ENCODE measurements at regions not wholly inside any gene's neighbourhood (a gene's known extent, or its start where the extent isn't known, plus 50 kb on each side); places are given as distances from the start of the nearest gene placed in this dataset.

DNA sequence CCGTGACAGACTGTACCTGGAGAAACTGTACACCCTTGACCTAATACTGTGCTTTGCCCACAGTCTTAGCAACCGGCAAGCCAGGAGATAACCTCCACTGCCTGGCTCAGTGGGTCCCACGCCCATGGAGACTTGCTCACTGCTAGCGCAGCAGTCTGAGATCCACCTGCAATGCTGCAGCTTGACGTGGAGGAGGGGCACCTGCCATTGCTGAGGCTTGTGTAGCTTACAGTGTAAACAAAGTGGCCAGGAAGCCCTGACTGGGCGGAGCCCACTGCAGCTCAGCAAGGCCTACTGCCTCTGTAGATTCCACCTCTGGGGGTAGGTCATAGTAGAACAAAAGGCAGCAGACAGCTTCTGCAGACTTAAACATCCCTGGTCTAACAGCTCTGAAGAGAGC, 189.3 kb downstream of the EDEM1 start (continued):
- TF ChIP-seq, protein P1, sequence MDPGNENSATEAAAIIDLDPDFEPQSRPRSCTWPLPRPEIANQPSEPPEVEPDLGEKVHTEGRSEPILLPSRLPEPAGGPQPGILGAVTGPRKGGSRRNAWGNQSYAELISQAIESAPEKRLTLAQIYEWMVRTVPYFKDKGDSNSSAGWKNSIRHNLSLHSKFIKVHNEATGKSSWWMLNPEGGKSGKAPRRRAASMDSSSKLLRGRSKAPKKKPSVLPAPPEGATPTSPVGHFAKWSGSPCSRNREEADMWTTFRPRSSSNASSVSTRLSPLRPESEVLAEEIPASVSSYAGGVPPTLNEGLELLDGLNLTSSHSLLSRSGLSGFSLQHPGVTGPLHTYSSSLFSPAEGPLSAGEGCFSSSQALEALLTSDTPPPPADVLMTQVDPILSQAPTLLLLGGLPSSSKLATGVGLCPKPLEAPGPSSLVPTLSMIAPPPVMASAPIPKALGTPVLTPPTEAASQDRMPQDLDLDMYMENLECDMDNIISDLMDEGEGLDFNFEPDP (CRISPR knock-in tag; conservative IDR thresholded peaks at IDR 0.05) = no peak
- TF ChIP-seq TBX3 (IDR thresholded peaks at IDR 0.05; ENCODE audit: borderline replicate concordance) (no peak), SALL1 (CRISPR knock-in tag; IDR thresholded peaks at IDR 0.05) (peak; percentile 61), SOX13 (IDR thresholded peaks at IDR 0.05) (no peak), SOX13 (CRISPR knock-in tag; conservative IDR thresholded peaks at IDR 0.05 in 1 of 2, IDR thresholded peaks at IDR 0.05 in 1 of 2) (peak in 1 of 2 experiments; percentile 51; a peak in 1 of 4 replicates), RELA (CRISPR knock-in tag; IDR thresholded peaks at IDR 0.05) (no peak), NR2F2 (IDR thresholded peaks at IDR 0.05; ENCODE audit: borderline replicate concordance, low read depth) (no peak), MIER3 (CRISPR knock-in tag; IDR thresholded peaks at IDR 0.05; ENCODE audit: borderline replicate concordance) (0 out of 2 replicates have a peak, but pooled peaks have one; percentile 34), ZNF883 (CRISPR knock-in tag; IDR thresholded peaks at IDR 0.05; ENCODE audit: not compliant biosample characterization) (no peak), ADNP (CRISPR knock-in tag; IDR thresholded peaks at IDR 0.05) (no peak), RAD51 (IDR thresholded peaks at IDR 0.05; ENCODE audit: borderline replicate concordance) (no peak), ZNF264 (CRISPR knock-in tag; IDR thresholded peaks at IDR 0.05) (no peak)
- TF ChIP-seq, protein P2, sequence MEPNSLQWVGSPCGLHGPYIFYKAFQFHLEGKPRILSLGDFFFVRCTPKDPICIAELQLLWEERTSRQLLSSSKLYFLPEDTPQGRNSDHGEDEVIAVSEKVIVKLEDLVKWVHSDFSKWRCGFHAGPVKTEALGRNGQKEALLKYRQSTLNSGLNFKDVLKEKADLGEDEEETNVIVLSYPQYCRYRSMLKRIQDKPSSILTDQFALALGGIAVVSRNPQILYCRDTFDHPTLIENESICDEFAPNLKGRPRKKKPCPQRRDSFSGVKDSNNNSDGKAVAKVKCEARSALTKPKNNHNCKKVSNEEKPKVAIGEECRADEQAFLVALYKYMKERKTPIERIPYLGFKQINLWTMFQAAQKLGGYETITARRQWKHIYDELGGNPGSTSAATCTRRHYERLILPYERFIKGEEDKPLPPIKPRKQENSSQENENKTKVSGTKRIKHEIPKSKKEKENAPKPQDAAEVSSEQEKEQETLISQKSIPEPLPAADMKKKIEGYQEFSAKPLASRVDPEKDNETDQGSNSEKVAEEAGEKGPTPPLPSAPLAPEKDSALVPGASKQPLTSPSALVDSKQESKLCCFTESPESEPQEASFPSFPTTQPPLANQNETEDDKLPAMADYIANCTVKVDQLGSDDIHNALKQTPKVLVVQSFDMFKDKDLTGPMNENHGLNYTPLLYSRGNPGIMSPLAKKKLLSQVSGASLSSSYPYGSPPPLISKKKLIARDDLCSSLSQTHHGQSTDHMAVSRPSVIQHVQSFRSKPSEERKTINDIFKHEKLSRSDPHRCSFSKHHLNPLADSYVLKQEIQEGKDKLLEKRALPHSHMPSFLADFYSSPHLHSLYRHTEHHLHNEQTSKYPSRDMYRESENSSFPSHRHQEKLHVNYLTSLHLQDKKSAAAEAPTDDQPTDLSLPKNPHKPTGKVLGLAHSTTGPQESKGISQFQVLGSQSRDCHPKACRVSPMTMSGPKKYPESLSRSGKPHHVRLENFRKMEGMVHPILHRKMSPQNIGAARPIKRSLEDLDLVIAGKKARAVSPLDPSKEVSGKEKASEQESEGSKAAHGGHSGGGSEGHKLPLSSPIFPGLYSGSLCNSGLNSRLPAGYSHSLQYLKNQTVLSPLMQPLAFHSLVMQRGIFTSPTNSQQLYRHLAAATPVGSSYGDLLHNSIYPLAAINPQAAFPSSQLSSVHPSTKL (CRISPR knock-in tag; IDR thresholded peaks at IDR 0.05) = peak; percentile 69
- TF ChIP-seq, protein P3, sequence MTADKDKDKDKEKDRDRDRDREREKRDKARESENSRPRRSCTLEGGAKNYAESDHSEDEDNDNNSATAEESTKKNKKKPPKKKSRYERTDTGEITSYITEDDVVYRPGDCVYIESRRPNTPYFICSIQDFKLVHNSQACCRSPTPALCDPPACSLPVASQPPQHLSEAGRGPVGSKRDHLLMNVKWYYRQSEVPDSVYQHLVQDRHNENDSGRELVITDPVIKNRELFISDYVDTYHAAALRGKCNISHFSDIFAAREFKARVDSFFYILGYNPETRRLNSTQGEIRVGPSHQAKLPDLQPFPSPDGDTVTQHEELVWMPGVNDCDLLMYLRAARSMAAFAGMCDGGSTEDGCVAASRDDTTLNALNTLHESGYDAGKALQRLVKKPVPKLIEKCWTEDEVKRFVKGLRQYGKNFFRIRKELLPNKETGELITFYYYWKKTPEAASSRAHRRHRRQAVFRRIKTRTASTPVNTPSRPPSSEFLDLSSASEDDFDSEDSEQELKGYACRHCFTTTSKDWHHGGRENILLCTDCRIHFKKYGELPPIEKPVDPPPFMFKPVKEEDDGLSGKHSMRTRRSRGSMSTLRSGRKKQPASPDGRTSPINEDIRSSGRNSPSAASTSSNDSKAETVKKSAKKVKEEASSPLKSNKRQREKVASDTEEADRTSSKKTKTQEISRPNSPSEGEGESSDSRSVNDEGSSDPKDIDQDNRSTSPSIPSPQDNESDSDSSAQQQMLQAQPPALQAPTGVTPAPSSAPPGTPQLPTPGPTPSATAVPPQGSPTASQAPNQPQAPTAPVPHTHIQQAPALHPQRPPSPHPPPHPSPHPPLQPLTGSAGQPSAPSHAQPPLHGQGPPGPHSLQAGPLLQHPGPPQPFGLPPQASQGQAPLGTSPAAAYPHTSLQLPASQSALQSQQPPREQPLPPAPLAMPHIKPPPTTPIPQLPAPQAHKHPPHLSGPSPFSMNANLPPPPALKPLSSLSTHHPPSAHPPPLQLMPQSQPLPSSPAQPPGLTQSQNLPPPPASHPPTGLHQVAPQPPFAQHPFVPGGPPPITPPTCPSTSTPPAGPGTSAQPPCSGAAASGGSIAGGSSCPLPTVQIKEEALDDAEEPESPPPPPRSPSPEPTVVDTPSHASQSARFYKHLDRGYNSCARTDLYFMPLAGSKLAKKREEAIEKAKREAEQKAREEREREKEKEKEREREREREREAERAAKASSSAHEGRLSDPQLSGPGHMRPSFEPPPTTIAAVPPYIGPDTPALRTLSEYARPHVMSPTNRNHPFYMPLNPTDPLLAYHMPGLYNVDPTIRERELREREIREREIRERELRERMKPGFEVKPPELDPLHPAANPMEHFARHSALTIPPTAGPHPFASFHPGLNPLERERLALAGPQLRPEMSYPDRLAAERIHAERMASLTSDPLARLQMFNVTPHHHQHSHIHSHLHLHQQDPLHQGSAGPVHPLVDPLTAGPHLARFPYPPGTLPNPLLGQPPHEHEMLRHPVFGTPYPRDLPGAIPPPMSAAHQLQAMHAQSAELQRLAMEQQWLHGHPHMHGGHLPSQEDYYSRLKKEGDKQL (CRISPR knock-in tag; IDR thresholded peaks at IDR 0.05; ENCODE audit: low read depth) = no peak
- TF ChIP-seq, protein P4, sequence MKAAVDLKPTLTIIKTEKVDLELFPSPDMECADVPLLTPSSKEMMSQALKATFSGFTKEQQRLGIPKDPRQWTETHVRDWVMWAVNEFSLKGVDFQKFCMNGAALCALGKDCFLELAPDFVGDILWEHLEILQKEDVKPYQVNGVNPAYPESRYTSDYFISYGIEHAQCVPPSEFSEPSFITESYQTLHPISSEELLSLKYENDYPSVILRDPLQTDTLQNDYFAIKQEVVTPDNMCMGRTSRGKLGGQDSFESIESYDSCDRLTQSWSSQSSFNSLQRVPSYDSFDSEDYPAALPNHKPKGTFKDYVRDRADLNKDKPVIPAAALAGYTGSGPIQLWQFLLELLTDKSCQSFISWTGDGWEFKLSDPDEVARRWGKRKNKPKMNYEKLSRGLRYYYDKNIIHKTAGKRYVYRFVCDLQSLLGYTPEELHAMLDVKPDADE (CRISPR knock-in tag; IDR thresholded peaks at IDR 0.05) = no peak
- TF ChIP-seq, protein P5, sequence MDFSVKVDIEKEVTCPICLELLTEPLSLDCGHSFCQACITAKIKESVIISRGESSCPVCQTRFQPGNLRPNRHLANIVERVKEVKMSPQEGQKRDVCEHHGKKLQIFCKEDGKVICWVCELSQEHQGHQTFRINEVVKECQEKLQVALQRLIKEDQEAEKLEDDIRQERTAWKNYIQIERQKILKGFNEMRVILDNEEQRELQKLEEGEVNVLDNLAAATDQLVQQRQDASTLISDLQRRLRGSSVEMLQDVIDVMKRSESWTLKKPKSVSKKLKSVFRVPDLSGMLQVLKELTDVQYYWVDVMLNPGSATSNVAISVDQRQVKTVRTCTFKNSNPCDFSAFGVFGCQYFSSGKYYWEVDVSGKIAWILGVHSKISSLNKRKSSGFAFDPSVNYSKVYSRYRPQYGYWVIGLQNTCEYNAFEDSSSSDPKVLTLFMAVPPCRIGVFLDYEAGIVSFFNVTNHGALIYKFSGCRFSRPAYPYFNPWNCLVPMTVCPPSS (IDR thresholded peaks at IDR 0.05) = no peak
